ENCODE measurements at regions not wholly inside any gene's neighbourhood (a gene's known extent, or its start where the extent isn't known, plus 50 kb on each side); places are given as distances from the start of the nearest gene placed in this dataset.
"Not testable (repeated sequence)": the region's sequence is repeated elsewhere in the genome, so short reads cannot be mapped to it uniquely, and the experiment has no call there.

- H3K9me3 ChIP-seq (ENCODE audit: control insufficient read depth, low read length); H3K4me3 ChIP-seq (ENCODE audit: low read depth, low read length); H3K27me3 ChIP-seq (ENCODE audit: control insufficient read depth, insufficient read depth, low read length); H3K4me2 ChIP-seq (ENCODE audit: low read length); H3K36me3 ChIP-seq (ENCODE audit: control insufficient read depth, insufficient read depth, low read length); H3K9ac ChIP-seq; H3K79me2 ChIP-seq; H3K4me1 ChIP-seq; H3K27ac ChIP-seq; H2AFZ ChIP-seq: not testable (repeated sequence)
These were observed 197.9 kb downstream of the BANP start for GRCh38 chr16:88149158-88149603.

- not testable (repeated sequence) for H3K4me2 ChIP-seq (ENCODE audit: low read length); H3K9ac ChIP-seq; H3K27ac ChIP-seq; H2AFZ ChIP-seq; H3K4me1 ChIP-seq; H3K9me3 ChIP-seq (ENCODE audit: control insufficient read depth, low read length); H3K36me3 ChIP-seq (ENCODE audit: control insufficient read depth, insufficient read depth, low read length); H3K4me3 ChIP-seq (ENCODE audit: low read depth, low read length); H3K79me2 ChIP-seq; H3K27me3 ChIP-seq (ENCODE audit: control insufficient read depth, insufficient read depth, low read length)
These were observed 198.4 kb downstream of the BANP start for GRCh38 chr16:88149663-88150062.

DNA sequence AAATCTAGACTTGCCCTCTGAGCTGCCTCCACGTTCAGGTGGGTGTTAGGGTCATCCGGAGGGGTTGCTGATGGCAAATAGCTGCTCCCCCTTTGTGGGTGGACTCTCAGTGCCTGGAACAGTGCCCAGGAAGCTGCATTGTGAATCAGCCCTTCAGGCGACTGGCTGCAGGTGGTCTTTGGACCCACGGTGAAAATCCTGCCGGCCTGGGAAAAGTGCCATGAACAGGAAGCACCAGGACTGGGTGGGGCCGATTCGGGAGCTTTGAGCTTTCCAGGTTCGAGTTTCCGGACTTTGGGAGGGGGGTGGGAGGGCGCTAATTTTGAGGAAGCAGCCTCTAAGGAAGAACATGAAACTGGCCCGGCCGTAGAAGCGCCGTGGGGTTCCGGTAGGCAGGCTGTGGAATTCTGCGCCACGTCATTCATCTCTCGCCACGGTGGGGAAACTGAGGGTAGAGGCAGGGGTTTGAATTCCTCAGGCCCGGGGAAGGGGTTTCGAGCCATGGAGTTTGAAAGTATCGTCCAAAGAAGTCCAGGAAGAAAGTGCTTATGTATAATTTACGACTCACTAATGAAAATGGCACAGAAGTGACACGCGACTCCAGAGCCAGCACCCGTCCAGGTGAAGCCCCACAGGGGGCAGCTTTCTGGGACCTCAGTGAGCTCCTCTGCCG lies 199.4 kb downstream of the BANP start:
- H3K79me2 ChIP-seq; H2AFZ ChIP-seq; H3K4me3 ChIP-seq (ENCODE audit: low read depth, low read length); H3K27me3 ChIP-seq (ENCODE audit: control insufficient read depth, insufficient read depth, low read length); H3K4me1 ChIP-seq; H3K4me2 ChIP-seq (ENCODE audit: low read length); H3K9ac ChIP-seq; H3K9me3 ChIP-seq (ENCODE audit: control insufficient read depth, low read length); H3K36me3 ChIP-seq (ENCODE audit: control insufficient read depth, insufficient read depth, low read length); H3K27ac ChIP-seq: not testable (repeated sequence)

GRCh38 chr16:88151129-88151499 lies 199.9 kb downstream of the BANP start:
- H3K4me3 ChIP-seq (ENCODE audit: low read depth, low read length); H3K9me3 ChIP-seq (ENCODE audit: control insufficient read depth, low read length); H2AFZ ChIP-seq; H3K36me3 ChIP-seq (ENCODE audit: control insufficient read depth, insufficient read depth, low read length); H3K27ac ChIP-seq; H3K9ac ChIP-seq; H3K79me2 ChIP-seq; H3K4me1 ChIP-seq; H3K4me2 ChIP-seq (ENCODE audit: low read length); H3K27me3 ChIP-seq (ENCODE audit: control insufficient read depth, insufficient read depth, low read length): not testable (repeated sequence)

GRCh38 chr16:88151859-88152843 lies 200.9 kb downstream of the BANP start:
- not testable (repeated sequence) for H3K9me3 ChIP-seq (ENCODE audit: control insufficient read depth, low read length); H3K4me2 ChIP-seq (ENCODE audit: low read length); H3K27me3 ChIP-seq (ENCODE audit: control insufficient read depth, insufficient read depth, low read length); H3K36me3 ChIP-seq (ENCODE audit: control insufficient read depth, insufficient read depth, low read length); H2AFZ ChIP-seq; H3K27ac ChIP-seq; H3K9ac ChIP-seq; H3K4me3 ChIP-seq (ENCODE audit: low read depth, low read length); H3K79me2 ChIP-seq; H3K4me1 ChIP-seq

GRCh38 chr16:88152879-88153278 lies 201.6 kb downstream of the BANP start:
- not testable (repeated sequence) for H2AFZ ChIP-seq; H3K79me2 ChIP-seq; H3K9ac ChIP-seq; H3K27ac ChIP-seq; H3K4me2 ChIP-seq (ENCODE audit: low read length); H3K9me3 ChIP-seq (ENCODE audit: control insufficient read depth, low read length); H3K4me3 ChIP-seq (ENCODE audit: low read depth, low read length); H3K27me3 ChIP-seq (ENCODE audit: control insufficient read depth, insufficient read depth, low read length); H3K36me3 ChIP-seq (ENCODE audit: control insufficient read depth, insufficient read depth, low read length); H3K4me1 ChIP-seq

- H3K27me3 ChIP-seq (ENCODE audit: control insufficient read depth, insufficient read depth, low read length); H3K4me2 ChIP-seq (ENCODE audit: low read length); H3K9ac ChIP-seq; H3K4me3 ChIP-seq (ENCODE audit: low read depth, low read length); H3K27ac ChIP-seq; H3K9me3 ChIP-seq (ENCODE audit: control insufficient read depth, low read length); H2AFZ ChIP-seq; H3K36me3 ChIP-seq (ENCODE audit: control insufficient read depth, insufficient read depth, low read length); H3K79me2 ChIP-seq; H3K4me1 ChIP-seq: not testable (repeated sequence)
These were observed 202.3 kb downstream of the BANP start for GRCh38 chr16:88153516-88153915.

GRCh38 chr16:88154886-88155285 lies 203.7 kb downstream of the BANP start:
- H3K27me3 ChIP-seq (ENCODE audit: control insufficient read depth, insufficient read depth, low read length); H2AFZ ChIP-seq; H3K4me3 ChIP-seq (ENCODE audit: low read depth, low read length); H3K9ac ChIP-seq; H3K79me2 ChIP-seq; H3K36me3 ChIP-seq (ENCODE audit: control insufficient read depth, insufficient read depth, low read length); H3K4me1 ChIP-seq; H3K4me2 ChIP-seq (ENCODE audit: low read length); H3K9me3 ChIP-seq (ENCODE audit: control insufficient read depth, low read length); H3K27ac ChIP-seq: not testable (repeated sequence)

- not testable (repeated sequence) for H2AFZ ChIP-seq; H3K4me1 ChIP-seq; H3K4me2 ChIP-seq (ENCODE audit: low read length); H3K9me3 ChIP-seq (ENCODE audit: control insufficient read depth, low read length); H3K79me2 ChIP-seq; H3K27me3 ChIP-seq (ENCODE audit: control insufficient read depth, insufficient read depth, low read length); H3K4me3 ChIP-seq (ENCODE audit: low read depth, low read length); H3K27ac ChIP-seq; H3K36me3 ChIP-seq (ENCODE audit: control insufficient read depth, insufficient read depth, low read length); H3K9ac ChIP-seq
These were observed 204.4 kb downstream of the BANP start for GRCh38 chr16:88155681-88156080.

GRCh38 chr16:88156640-88157283 lies 205.5 kb downstream of the BANP start:
- not testable (repeated sequence) for H3K79me2 ChIP-seq; H3K27me3 ChIP-seq (ENCODE audit: control insufficient read depth, insufficient read depth, low read length); H2AFZ ChIP-seq; H3K4me1 ChIP-seq; H3K27ac ChIP-seq; H3K4me3 ChIP-seq (ENCODE audit: low read depth, low read length); H3K9ac ChIP-seq; H3K4me2 ChIP-seq (ENCODE audit: low read length); H3K36me3 ChIP-seq (ENCODE audit: control insufficient read depth, insufficient read depth, low read length); H3K9me3 ChIP-seq (ENCODE audit: control insufficient read depth, low read length)

GRCh38 chr16:88157686-88158085 lies 206.5 kb downstream of the BANP start:
- H3K27me3 ChIP-seq (ENCODE audit: control insufficient read depth, insufficient read depth, low read length); H3K79me2 ChIP-seq; H3K4me1 ChIP-seq; H3K9me3 ChIP-seq (ENCODE audit: control insufficient read depth, low read length); H3K27ac ChIP-seq; H3K4me3 ChIP-seq (ENCODE audit: low read depth, low read length); H2AFZ ChIP-seq; H3K9ac ChIP-seq; H3K4me2 ChIP-seq (ENCODE audit: low read length); H3K36me3 ChIP-seq (ENCODE audit: control insufficient read depth, insufficient read depth, low read length): not testable (repeated sequence)
